OCI-LY3 (cell line): ENCODE measurements at regions not wholly inside any gene's neighbourhood (a gene's known extent, or its start where the extent isn't known, plus 50 kb on each side); places are given as distances from the start of the nearest gene placed in this dataset.

Source experiments
- CTCF ChIP-seq: fragments of 200-600, 300-600 bp; sonication (generic); IDR thresholded peaks from 2 replicates; pipeline ENCODE4 v1.5.1; 2014; ENCODE audit warnings: antibody characterized with exemption, low read length, low read depth
- EZH2phosphoT487 ChIP-seq: fragments of 200-600 bp; shearing (Covaris generic); IDR thresholded peaks from 2 replicates; pipeline ENCODE4 v1.6.1; 2018; ENCODE audit warnings: antibody characterized with exemption, mixed run types, low read depth

DNA sequence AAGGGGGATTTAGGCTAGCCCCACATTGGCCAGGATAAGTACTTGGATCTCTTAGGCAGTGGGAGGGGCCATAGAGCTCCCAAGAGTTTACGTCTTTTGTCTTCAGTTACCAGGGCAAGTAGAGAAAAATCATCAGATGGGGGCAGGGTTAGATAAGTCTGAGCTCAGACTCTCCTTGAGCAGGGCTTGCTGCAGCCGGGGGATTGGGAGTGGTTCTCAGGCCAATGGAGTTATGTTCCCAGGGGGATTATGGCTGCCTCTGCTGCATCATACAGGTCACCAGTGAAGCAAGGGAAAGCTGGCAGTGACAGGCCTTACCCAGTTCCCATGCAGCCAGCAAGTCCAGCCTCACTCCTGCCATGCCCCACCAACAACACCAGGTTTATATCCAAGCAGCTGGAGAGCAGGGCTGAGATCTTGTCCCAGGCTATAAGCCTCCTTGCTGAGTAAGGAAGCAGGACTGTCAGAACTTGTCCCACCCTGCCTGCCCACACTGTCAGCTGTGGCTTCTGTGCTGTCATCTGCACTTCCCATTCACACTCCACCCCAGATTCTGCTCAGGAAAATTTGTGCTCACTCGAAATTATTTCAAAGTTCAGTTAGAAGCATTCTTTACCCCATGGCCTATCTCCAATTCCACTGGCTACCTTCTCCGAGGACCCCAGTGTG is 215.3 kb downstream of the FAM43A start:
- TF ChIP-seq CTCF (no peak), EZH2phosphoT487 (no peak)
